Ishikawa (cell line): ENCODE measurements at regions not wholly inside any gene's neighbourhood (a gene's known extent, or its start where the extent isn't known, plus 50 kb on each side); places are given as distances from the start of the nearest gene placed in this dataset.

Experiments
- CEBPB ChIP-seq: IDR thresholded peaks from 2 replicates; pipeline ENCODE4 v1.6.1; 2012
- CREB1 ChIP-seq: IDR thresholded peaks from 2 replicates; pipeline ENCODE4 v1.6.1; 2012; ENCODE audit warnings: low read depth
- EP300 ChIP-seq: IDR thresholded peaks from 2 replicates; pipeline ENCODE4 v1.6.1; 2012; ENCODE audit warnings: borderline replicate concordance
- FOXM1 ChIP-seq: IDR thresholded peaks from 2 replicates; pipeline ENCODE4 v1.6.1; 2012; ENCODE audit warnings: low read depth, borderline replicate concordance
- MAX ChIP-seq: IDR thresholded peaks from 2 replicates; pipeline ENCODE4 v1.6.1; 2012
- NFIC ChIP-seq: IDR thresholded peaks from 2 replicates; pipeline ENCODE4 v1.6.1; 2012
- RAD21 ChIP-seq: IDR thresholded peaks from 2 replicates; pipeline ENCODE4 v1.6.1; 2012; ENCODE audit warnings: low read depth
- REST ChIP-seq: IDR thresholded peaks from 2 replicates; pipeline ENCODE4 v1.6.1; 2012; ENCODE audit warnings: low read depth, mild to moderate bottlenecking
- TAF1 ChIP-seq: IDR thresholded peaks from 2 replicates; pipeline ENCODE4 v1.6.1; 2012; ENCODE audit warnings: low read depth, mild to moderate bottlenecking
- YY1 ChIP-seq: IDR thresholded peaks from 2 replicates; pipeline ENCODE4 v1.6.1; 2012; ENCODE audit warnings: low read depth
- ZBTB7A ChIP-seq: IDR thresholded peaks from 2 replicates; pipeline ENCODE4 v1.6.1; 2012; ENCODE audit warnings: low read depth

- TF ChIP-seq FOXM1 (no peak), REST (no peak), CREB1 (no peak), EP300 (no peak), CEBPB (no peak), TAF1 (no peak), YY1 (no peak), MAX (no peak), RAD21 (no peak), ZBTB7A (no peak), NFIC (no peak)
Observed at GRCh38 chr11:128346804-128347203, 240.6 kb downstream of the ETS1 start.
